GM12878 (cell line): ENCODE measurements at regions not wholly inside any gene's neighbourhood (a gene's known extent, or its start where the extent isn't known, plus 50 kb on each side); places are given as distances from the start of the nearest gene placed in this dataset.
A peak's percentile ranks its signal among the peaks of the same experiment; 100 is the strongest.

Source experiments
- ATAC-seq: fragments of 200-7000 bp; cut with Tn5 transposase; 3 replicates; pipeline ENCODE4 v1.9.1; 2020; ENCODE audit warnings: mild to moderate bottlenecking, moderate library complexity
- BruUV-seq: library from RNA; stranded (reverse); fragments of 400-500 nt; replicated peaks from 2 replicates; lab custom pipeline; 2021; lab: Mats Ljungman, UMichigan
- CTCF ChIA-PET: fragments of 300-600 bp; sonication (Branson Sonifier 250); formaldehyde crosslinking; extraction: SDS; loops from one replicate; lab custom pipeline; 2021; ENCODE audit warnings: inconsistent platforms; lab: Yijun Ruan, JAX
- POLR2A ChIA-PET: fragments of 350-600 bp; formaldehyde crosslinking; extraction: SDS; loops from one replicate; lab custom pipeline; 2021; ENCODE audit warnings: inconsistent platforms; lab: Charles Lee
- RAD21 ChIA-PET: fragments of 300-600 bp; sonication (Branson Sonifier 250); formaldehyde crosslinking; loops from one replicate; lab custom pipeline; 2023; ENCODE audit warnings: antibody characterized with exemption; ENCODE audit not compliant: unreplicated experiment; lab: Charles Lee
- SMC1A ChIA-PET: fragments of 300-600 bp; sonication (Branson Sonifier 250); formaldehyde crosslinking; loops from one replicate; lab custom pipeline; 2023; ENCODE audit not compliant: unreplicated experiment, uncharacterized antibody; lab: Charles Lee
- DNase-seq: peaks from one replicate; pipeline ENCODE4 v3.0.0-alpha.2; 2011; ENCODE audit warnings: low read depth, low spot score
- FAIRE-seq: peaks from 3 replicates; lab custom pipeline; 2011; peaks lifted over from hg19 to GRCh38; lab: Jason Lieb, UNC
- H2AFZ ChIP-seq: 2 replicates; pipeline ENCODE4 v1.6.0; 2011; ENCODE audit warnings: low read depth, low read length, control low read depth; ENCODE audit not compliant: control insufficient read depth
- H3K27ac ChIP-seq: 2 replicates; pipeline ENCODE4 v1.5.1; 2011; ENCODE audit warnings: control low read depth; ENCODE audit not compliant: control insufficient read depth, insufficient read depth
- H3K27me3 ChIP-seq, 2 experiments: replicated peaks in 1 of 2; 2 replicates each; pipeline versions ENCODE4 v1.6.0 to v1.6.1; 2011; ENCODE audit warnings: low read length in 1 of 2; ENCODE audit not compliant: control insufficient read depth in 2 of 2, insufficient read depth in 2 of 2
- H3K36me3 ChIP-seq, 2 experiments: 2 replicates each; pipeline ENCODE4 v1.5.1; 2011; ENCODE audit warnings: low read length in 1 of 2; ENCODE audit not compliant: control insufficient read depth in 2 of 2, insufficient read depth in 2 of 2
- H3K4me1 ChIP-seq: 2 replicates; pipeline ENCODE4 v1.6.1; 2011; ENCODE audit warnings: mild to moderate bottlenecking, low read length, moderate library complexity, mixed read lengths; ENCODE audit not compliant: control insufficient read depth, insufficient read depth
- H3K4me2 ChIP-seq: 2 replicates; pipeline ENCODE4 v1.6.0; 2011; ENCODE audit warnings: control low read depth; ENCODE audit not compliant: control insufficient read depth, insufficient read depth
- H3K4me3 ChIP-seq: fragments of 200-600 bp; sonication (generic); 2 replicates; pipeline ENCODE4 v1.5.1; 2016
- H3K79me2 ChIP-seq: 2 replicates; pipeline ENCODE4 v1.6.0; 2011; ENCODE audit warnings: low read length; ENCODE audit not compliant: control insufficient read depth, insufficient read depth
- H3K9ac ChIP-seq: 2 replicates; pipeline ENCODE4 v1.8.0; 2011; ENCODE audit warnings: low read length, control low read depth, mixed read lengths; ENCODE audit not compliant: control insufficient read depth, insufficient read depth
- H3K9me3 ChIP-seq: replicated peaks from 3 replicates; pipeline ENCODE4 v1.5.1; 2011; ENCODE audit warnings: mild to moderate bottlenecking, low read length; ENCODE audit not compliant: control insufficient read depth, insufficient read depth
- H4K20me1 ChIP-seq: 2 replicates; pipeline ENCODE4 v1.6.0; 2011; ENCODE audit not compliant: control insufficient read depth, insufficient read depth
- ASH2L ChIP-seq: fragments of 300-600, 200-600 bp; sonication (generic); IDR thresholded peaks from 2 replicates; pipeline ENCODE4 v1.6.1; 2017; ENCODE audit warnings: low read depth, mild to moderate bottlenecking, borderline replicate concordance
- CHD2 ChIP-seq: IDR thresholded peaks from 2 replicates; pipeline ENCODE4 v1.6.1; 2011; ENCODE audit warnings: low read depth, low read length, improper control_type of control experiment, borderline replicate concordance
- CREM ChIP-seq: IDR thresholded peaks from 2 replicates; pipeline ENCODE4 v1.6.1; 2014; ENCODE audit warnings: antibody characterized with exemption, low read depth
- EED ChIP-seq: sonication (generic); IDR thresholded peaks from 2 replicates; pipeline ENCODE4 v1.6.1; 2016; ENCODE audit warnings: antibody characterized with exemption, low read depth
- IRF4 ChIP-seq: IDR thresholded peaks from 2 replicates; pipeline ENCODE4 v1.6.1; 2011; ENCODE audit warnings: low read depth, low read length
- KLF5 ChIP-seq: fragments of 450-650 bp; IDR thresholded peaks from 2 replicates; pipeline ENCODE4 v1.6.1; 2014; ENCODE audit warnings: mild to moderate bottlenecking; ENCODE audit not compliant: partially characterized antibody
- RBBP5 ChIP-seq: fragments of 200-600 bp; sonication (generic); conservative IDR thresholded peaks from 2 replicates; pipeline ENCODE4 v1.6.1; 2016
- SREBF1 ChIP-seq: IDR thresholded peaks from 2 replicates; pipeline ENCODE4 v1.6.1; 2012; ENCODE audit warnings: mild to moderate bottlenecking, low read length
- SUPT20H ChIP-seq: IDR thresholded peaks from 2 replicates; pipeline ENCODE4 v1.6.1; 2011; ENCODE audit warnings: low read depth, mild to moderate bottlenecking, low read length, moderate library complexity, borderline replicate concordance; ENCODE audit not compliant: control insufficient read depth
- TBL1XR1 ChIP-seq: IDR thresholded peaks from 2 replicates; pipeline ENCODE4 v1.6.1; 2012; ENCODE audit warnings: low read depth, low read length, improper control_type of control experiment
- YY1 ChIP-seq: IDR thresholded peaks from 2 replicates; pipeline ENCODE4 v1.6.1; 2011; ENCODE audit warnings: low read depth, mild to moderate bottlenecking, low read length
- ZBTB40 ChIP-seq: fragments of 450-650 bp; IDR thresholded peaks from 2 replicates; pipeline ENCODE4 v1.6.1; 2016; ENCODE audit warnings: mild to moderate bottlenecking, moderate library complexity, borderline replicate concordance
- ZNF24 ChIP-seq: fragments of 450-650 bp; IDR thresholded peaks from 2 replicates; pipeline ENCODE4 v1.6.1; 2017; ENCODE audit warnings: antibody characterized with exemption, mild to moderate bottlenecking
- WGBS: methylation state at CpG from one replicate; pipeline ENCODE4 v1.1.6; 2016; ENCODE audit warnings: low lambda C conversion rate; ENCODE audit not compliant: insufficient replicate concordance, insufficient coverage; ENCODE audit errors: missing lambda C conversion rate; 5-methylcytosine and 5-hydroxymethylcytosine counted together
- in situ Hi-C: fragments of 300-500 bp; cut with MboI; formaldehyde crosslinking; loops from 9 replicates; pipeline ENCODE4 v1.14.3; 2018; ENCODE audit warnings: mixed read lengths
- intact Hi-C: fragments of 100-400 bp; cut with micrococcal nuclease; formaldehyde crosslinking; loops from one replicate; pipeline ENCODE4 v1.14.2; 2022; ENCODE audit not compliant: unreplicated experiment
- TF ChIP-seq, protein P1 (sequence below): fragments of 150-350 bp; IDR thresholded peaks from 2 replicates; pipeline ENCODE4 v1.6.1; 2016; ENCODE audit warnings: low read depth, low read length

DNA sequence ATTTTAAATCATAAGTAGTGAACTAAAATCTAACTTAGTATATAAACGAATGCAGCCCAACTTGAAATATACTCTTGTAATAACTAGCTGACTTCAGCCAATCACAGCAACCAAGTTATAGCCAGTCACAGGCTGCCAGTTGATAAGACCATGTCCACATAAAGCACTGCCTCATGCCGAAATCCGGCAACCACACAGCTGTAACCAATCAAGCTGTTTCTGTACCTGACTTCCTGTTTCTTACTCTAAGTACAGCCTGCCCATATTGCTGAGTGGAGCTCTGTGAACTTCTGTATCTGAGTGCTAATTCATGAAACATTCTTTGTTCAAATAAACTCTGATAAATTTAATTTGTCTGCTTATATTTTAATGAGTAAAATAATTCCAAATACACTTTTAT lies 805.3 kb upstream of the EPHA5 start:
- Histone ChIP-seq H2AFZ (no peak overlapping the region), H3K4me3 (no peak overlapping the region), H3K4me2 (no peak overlapping the region), H3K36me3 (no peaks in the 10 kb centered on the region), H4K20me1 (no peaks in the 10 kb centered on the region), H3K4me1 (no peaks in the 10 kb centered on the region), H3K79me2 (no peaks in the 10 kb centered on the region), H3K27ac (no peak overlapping the region), H3K9ac (no peak overlapping the region), H3K27me3 (no peaks in the 10 kb centered on the region), H3K9me3 (no peaks in the 10 kb centered on the region)
- intact Hi-C loops: no loop called here
- ATAC-seq (peak; percentile 52; the same call in 2 of the 3 replicates), DNase-seq (no peak), FAIRE-seq (no peak)
- no peak for TF ChIP-seq RBBP5
- TF ChIP-seq SREBF1: no peak
- no peak for TF ChIP-seq ZNF24
- no peak for TF ChIP-seq YY1
- TF ChIP-seq, protein P1, sequence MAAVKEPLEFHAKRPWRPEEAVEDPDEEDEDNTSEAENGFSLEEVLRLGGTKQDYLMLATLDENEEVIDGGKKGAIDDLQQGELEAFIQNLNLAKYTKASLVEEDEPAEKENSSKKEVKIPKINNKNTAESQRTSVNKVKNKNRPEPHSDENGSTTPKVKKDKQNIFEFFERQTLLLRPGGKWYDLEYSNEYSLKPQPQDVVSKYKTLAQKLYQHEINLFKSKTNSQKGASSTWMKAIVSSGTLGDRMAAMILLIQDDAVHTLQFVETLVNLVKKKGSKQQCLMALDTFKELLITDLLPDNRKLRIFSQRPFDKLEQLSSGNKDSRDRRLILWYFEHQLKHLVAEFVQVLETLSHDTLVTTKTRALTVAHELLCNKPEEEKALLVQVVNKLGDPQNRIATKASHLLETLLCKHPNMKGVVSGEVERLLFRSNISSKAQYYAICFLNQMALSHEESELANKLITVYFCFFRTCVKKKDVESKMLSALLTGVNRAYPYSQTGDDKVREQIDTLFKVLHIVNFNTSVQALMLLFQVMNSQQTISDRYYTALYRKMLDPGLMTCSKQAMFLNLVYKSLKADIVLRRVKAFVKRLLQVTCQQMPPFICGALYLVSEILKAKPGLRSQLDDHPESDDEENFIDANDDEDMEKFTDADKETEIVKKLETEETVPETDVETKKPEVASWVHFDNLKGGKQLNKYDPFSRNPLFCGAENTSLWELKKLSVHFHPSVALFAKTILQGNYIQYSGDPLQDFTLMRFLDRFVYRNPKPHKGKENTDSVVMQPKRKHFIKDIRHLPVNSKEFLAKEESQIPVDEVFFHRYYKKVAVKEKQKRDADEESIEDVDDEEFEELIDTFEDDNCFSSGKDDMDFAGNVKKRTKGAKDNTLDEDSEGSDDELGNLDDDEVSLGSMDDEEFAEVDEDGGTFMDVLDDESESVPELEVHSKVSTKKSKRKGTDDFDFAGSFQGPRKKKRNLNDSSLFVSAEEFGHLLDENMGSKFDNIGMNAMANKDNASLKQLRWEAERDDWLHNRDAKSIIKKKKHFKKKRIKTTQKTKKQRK: no peak
- no peak for TF ChIP-seq CHD2
- no peak for TF ChIP-seq IRF4
- TF ChIP-seq EED: no peak
- TF ChIP-seq ZBTB40: no peak
- TF ChIP-seq ASH2L: no peak
- TF ChIP-seq KLF5: no peak
- no peak for TF ChIP-seq TBL1XR1
- TF ChIP-seq CREM: no peak
- TF ChIP-seq SUPT20H: no peak
- ChIA-PET SMC1A (no interaction called here), CTCF (no interaction called here), RAD21 (interaction anchor here (0.6 kb wide), 1 partner anchor 952 kb away, joined by 3 read pairs; no protein-coding TSS in a partner anchor), POLR2A (no interaction called here)
- BruUV-seq: no TSS peak
- in situ Hi-C loops: no loop called here
- 2% methylated on average over 3 of the region's 3 CpGs for WGBS
